WTC11 (cell line): ENCODE measurements at regions not wholly inside any gene's neighbourhood (a gene's known extent, or its start where the extent isn't known, plus 50 kb on each side); places are given as distances from the start of the nearest gene placed in this dataset.

Experiments used
- ATAC-seq: fragments of 200-7000 bp; cut with Tn5 transposase; 2 replicates; pipeline ENCODE4 v1.10.0; 2021; ENCODE audit warnings: mild to moderate bottlenecking, moderate library complexity
- CTCF ChIA-PET: fragments of 300-600 bp; sonication (Branson Sonifier 250); formaldehyde crosslinking; loops from one replicate; lab custom pipeline; 2021; ENCODE audit warnings: antibody characterized with exemption; lab: Charles Lee
- POLR2A ChIA-PET: fragments of 350-600 bp; sonication (Branson Sonifier 250); formaldehyde crosslinking; loops from one replicate; lab custom pipeline; 2021; ENCODE audit warnings: antibody characterized with exemption; lab: Charles Lee
- DNase-seq: peaks from one replicate; pipeline ENCODE4 v3.0.0; 2021; ENCODE audit warnings: low spot score
- H3K27ac Mint-ChIP-seq: 2 replicates; pipeline ENCODE4 v1.8.0; 2021; ENCODE audit warnings: mixed read lengths
- H3K27me3 Mint-ChIP-seq: 2 replicates; pipeline ENCODE4 v1.8.0; 2021; ENCODE audit warnings: low read depth, mild to moderate bottlenecking, moderate library complexity, mixed read lengths
- H3K36me3 Mint-ChIP-seq: 2 replicates; pipeline ENCODE4 v1.8.0; 2021; ENCODE audit warnings: mixed read lengths
- H3K4me1 Mint-ChIP-seq: 2 replicates; pipeline ENCODE4 v1.8.0; 2022; ENCODE audit warnings: mixed read lengths
- H3K4me3 Mint-ChIP-seq: 2 replicates; pipeline ENCODE4 v1.8.0; 2021; ENCODE audit warnings: mild to moderate bottlenecking, moderate library complexity, mixed read lengths
- H3K9me3 Mint-ChIP-seq: 2 replicates; pipeline ENCODE4 v1.8.0; 2021; ENCODE audit warnings: mixed read lengths
- ATF1 ChIP-seq: sonication (generic); formaldehyde crosslinking; IDR thresholded peaks from 2 replicates; pipeline ENCODE4 v1.8.1; 2023; ENCODE audit warnings: mild to moderate bottlenecking, moderate library complexity, missing genetic modification reagents
- E2F5 ChIP-seq: sonication (generic); formaldehyde crosslinking; IDR thresholded peaks from 2 replicates; pipeline ENCODE4 v1.8.1; 2022; ENCODE audit warnings: mild to moderate bottlenecking, moderate library complexity, missing genetic modification reagents
- ELF4 ChIP-seq: sonication (generic); formaldehyde crosslinking; IDR thresholded peaks from 2 replicates; pipeline ENCODE4 v1.8.1; 2022; ENCODE audit warnings: low read depth, mild to moderate bottlenecking, moderate library complexity, missing genetic modification reagents
- FOXJ3 ChIP-seq: sonication (generic); formaldehyde crosslinking; IDR thresholded peaks from 2 replicates; pipeline ENCODE4 v1.9.0; 2021; ENCODE audit warnings: missing genetic modification reagents, mild to moderate bottlenecking, borderline replicate concordance
- FOXK1 ChIP-seq: sonication (generic); formaldehyde crosslinking; IDR thresholded peaks from 2 replicates; pipeline ENCODE4 v1.8.0; 2022; ENCODE audit warnings: mild to moderate bottlenecking, moderate library complexity, missing genetic modification reagents
- GABPB1 ChIP-seq: sonication (generic); formaldehyde crosslinking; IDR thresholded peaks from 2 replicates; pipeline ENCODE4 v1.8.1; 2023; ENCODE audit warnings: mild to moderate bottlenecking, missing genetic modification reagents
- GRHL2 ChIP-seq: fragments of 250-450 bp; sonication (Bioruptor Pico); IDR thresholded peaks from 2 replicates; pipeline ENCODE4 v1.8.0; 2022; ENCODE audit warnings: mild to moderate bottlenecking, moderate library complexity; ENCODE audit not compliant: insufficient replicate concordance, severe bottlenecking
- JAZF1 ChIP-seq: fragments of 250-450 bp; sonication (Bioruptor Pico); IDR thresholded peaks from 2 replicates; pipeline ENCODE4 v1.9.0; 2021; ENCODE audit warnings: moderate library complexity, mild to moderate bottlenecking, inconsistent platforms
- JUN ChIP-seq: sonication (generic); formaldehyde crosslinking; IDR thresholded peaks from 2 replicates; pipeline ENCODE4 v1.8.0; 2023; ENCODE audit warnings: mild to moderate bottlenecking, missing genetic modification reagents
- NFE2L1 ChIP-seq: sonication (generic); formaldehyde crosslinking; IDR thresholded peaks from 2 replicates; pipeline ENCODE4 v1.8.1; 2023; ENCODE audit warnings: missing genetic modification reagents
- SMAD3 ChIP-seq: sonication (generic); formaldehyde crosslinking; IDR thresholded peaks from 2 replicates; pipeline ENCODE4 v1.8.0; 2022; ENCODE audit warnings: missing genetic modification reagents, mild to moderate bottlenecking, borderline replicate concordance
- SOX15 ChIP-seq: fragments of 250-450 bp; sonication (Bioruptor Pico); IDR thresholded peaks from 2 replicates; pipeline ENCODE4 v1.9.0; 2021; ENCODE audit warnings: mild to moderate bottlenecking
- TCF7 ChIP-seq: sonication (generic); formaldehyde crosslinking; IDR thresholded peaks from 2 replicates; pipeline ENCODE4 v1.8.0; 2022; ENCODE audit warnings: mild to moderate bottlenecking, low read depth, missing genetic modification reagents, moderate library complexity
- TEAD4 ChIP-seq: sonication (generic); formaldehyde crosslinking; IDR thresholded peaks from 2 replicates; pipeline ENCODE4 v1.8.0; 2022; ENCODE audit warnings: mild to moderate bottlenecking, missing genetic modification reagents
- ZBTB21 ChIP-seq: sonication (generic); formaldehyde crosslinking; IDR thresholded peaks from 2 replicates; pipeline ENCODE4 v1.8.1; 2023; ENCODE audit warnings: mild to moderate bottlenecking, missing genetic modification reagents, borderline replicate concordance
- ZNF219 ChIP-seq: sonication (generic); formaldehyde crosslinking; IDR thresholded peaks from 2 replicates; pipeline ENCODE4 v1.8.0; 2023; ENCODE audit warnings: missing genetic modification reagents, mild to moderate bottlenecking, borderline replicate concordance
- ZNF396 ChIP-seq: fragments of 250-450 bp; sonication (Bioruptor Pico); IDR thresholded peaks from 2 replicates; pipeline ENCODE4 v1.8.0; 2021; ENCODE audit warnings: mild to moderate bottlenecking, moderate library complexity, borderline replicate concordance
- TF ChIP-seq, protein P1 (sequence below): sonication (generic); formaldehyde crosslinking; IDR thresholded peaks from 2 replicates; pipeline ENCODE4 v1.8.0; 2022; ENCODE audit warnings: mild to moderate bottlenecking, missing genetic modification reagents
- TF ChIP-seq, protein P2 (sequence below): fragments of 250-450 bp; sonication (Bioruptor Pico); IDR thresholded peaks from 2 replicates; pipeline ENCODE4 v1.9.0; 2021; ENCODE audit warnings: mild to moderate bottlenecking, borderline replicate concordance
- TF ChIP-seq, protein P3 (sequence below): sonication (generic); formaldehyde crosslinking; IDR thresholded peaks from 2 replicates; pipeline ENCODE4 v1.8.1; 2023; ENCODE audit warnings: mild to moderate bottlenecking, missing genetic modification reagents
- TF ChIP-seq, protein P4 (sequence below): sonication (generic); formaldehyde crosslinking; IDR thresholded peaks from 2 replicates; pipeline ENCODE4 v1.8.1; 2023; ENCODE audit warnings: mild to moderate bottlenecking, missing genetic modification reagents, moderate library complexity
- TF ChIP-seq, protein P5 (sequence below): sonication (generic); formaldehyde crosslinking; IDR thresholded peaks from 2 replicates; pipeline ENCODE4 v1.8.1; 2023; ENCODE audit warnings: mild to moderate bottlenecking, moderate library complexity, missing genetic modification reagents
- TF ChIP-seq, protein P6 (sequence below): sonication (generic); formaldehyde crosslinking; IDR thresholded peaks from 2 replicates; pipeline ENCODE4 v1.8.0; 2022; ENCODE audit warnings: mild to moderate bottlenecking, missing genetic modification reagents

GRCh38 chr14:61877035-61877390 lies 114.8 kb downstream of the SNAPC1 start:
- H3K9me3 Mint-ChIP-seq = peaks cover 2% of the 10 kb centered on the region; the same call in 1 of the 2 replicates
- ATAC-seq = peak; percentile 50
- POLR2A ChIA-PET = no interaction called here
- H3K27me3 Mint-ChIP-seq = no peaks in the 10 kb centered on the region
- 0 out of 2 replicates have a peak, but pooled peaks cover 3% of the 10 kb centered on the region for H3K4me1 Mint-ChIP-seq
- TF ChIP-seq FOXJ3 (CRISPR knock-in tag) (no peak), GABPB1 (no peak), FOXK1 (no peak), TEAD4 (no peak), ATF1 (CRISPR knock-in tag) (no peak), JAZF1 (no peak), TCF7 (CRISPR knock-in tag) (no peak), GRHL2 (CRISPR knock-in tag) (no peak), SMAD3 (CRISPR knock-in tag) (no peak), E2F5 (CRISPR knock-in tag) (no peak), SOX15 (CRISPR knock-in tag) (no peak), ZBTB21 (CRISPR knock-in tag) (no peak), JUN (CRISPR knock-in tag) (no peak)
- TF ChIP-seq, protein P1, sequence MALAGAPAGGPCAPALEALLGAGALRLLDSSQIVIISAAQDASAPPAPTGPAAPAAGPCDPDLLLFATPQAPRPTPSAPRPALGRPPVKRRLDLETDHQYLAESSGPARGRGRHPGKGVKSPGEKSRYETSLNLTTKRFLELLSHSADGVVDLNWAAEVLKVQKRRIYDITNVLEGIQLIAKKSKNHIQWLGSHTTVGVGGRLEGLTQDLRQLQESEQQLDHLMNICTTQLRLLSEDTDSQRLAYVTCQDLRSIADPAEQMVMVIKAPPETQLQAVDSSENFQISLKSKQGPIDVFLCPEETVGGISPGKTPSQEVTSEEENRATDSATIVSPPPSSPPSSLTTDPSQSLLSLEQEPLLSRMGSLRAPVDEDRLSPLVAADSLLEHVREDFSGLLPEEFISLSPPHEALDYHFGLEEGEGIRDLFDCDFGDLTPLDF (CRISPR knock-in tag) = no peak
- TF ChIP-seq, protein P2, sequence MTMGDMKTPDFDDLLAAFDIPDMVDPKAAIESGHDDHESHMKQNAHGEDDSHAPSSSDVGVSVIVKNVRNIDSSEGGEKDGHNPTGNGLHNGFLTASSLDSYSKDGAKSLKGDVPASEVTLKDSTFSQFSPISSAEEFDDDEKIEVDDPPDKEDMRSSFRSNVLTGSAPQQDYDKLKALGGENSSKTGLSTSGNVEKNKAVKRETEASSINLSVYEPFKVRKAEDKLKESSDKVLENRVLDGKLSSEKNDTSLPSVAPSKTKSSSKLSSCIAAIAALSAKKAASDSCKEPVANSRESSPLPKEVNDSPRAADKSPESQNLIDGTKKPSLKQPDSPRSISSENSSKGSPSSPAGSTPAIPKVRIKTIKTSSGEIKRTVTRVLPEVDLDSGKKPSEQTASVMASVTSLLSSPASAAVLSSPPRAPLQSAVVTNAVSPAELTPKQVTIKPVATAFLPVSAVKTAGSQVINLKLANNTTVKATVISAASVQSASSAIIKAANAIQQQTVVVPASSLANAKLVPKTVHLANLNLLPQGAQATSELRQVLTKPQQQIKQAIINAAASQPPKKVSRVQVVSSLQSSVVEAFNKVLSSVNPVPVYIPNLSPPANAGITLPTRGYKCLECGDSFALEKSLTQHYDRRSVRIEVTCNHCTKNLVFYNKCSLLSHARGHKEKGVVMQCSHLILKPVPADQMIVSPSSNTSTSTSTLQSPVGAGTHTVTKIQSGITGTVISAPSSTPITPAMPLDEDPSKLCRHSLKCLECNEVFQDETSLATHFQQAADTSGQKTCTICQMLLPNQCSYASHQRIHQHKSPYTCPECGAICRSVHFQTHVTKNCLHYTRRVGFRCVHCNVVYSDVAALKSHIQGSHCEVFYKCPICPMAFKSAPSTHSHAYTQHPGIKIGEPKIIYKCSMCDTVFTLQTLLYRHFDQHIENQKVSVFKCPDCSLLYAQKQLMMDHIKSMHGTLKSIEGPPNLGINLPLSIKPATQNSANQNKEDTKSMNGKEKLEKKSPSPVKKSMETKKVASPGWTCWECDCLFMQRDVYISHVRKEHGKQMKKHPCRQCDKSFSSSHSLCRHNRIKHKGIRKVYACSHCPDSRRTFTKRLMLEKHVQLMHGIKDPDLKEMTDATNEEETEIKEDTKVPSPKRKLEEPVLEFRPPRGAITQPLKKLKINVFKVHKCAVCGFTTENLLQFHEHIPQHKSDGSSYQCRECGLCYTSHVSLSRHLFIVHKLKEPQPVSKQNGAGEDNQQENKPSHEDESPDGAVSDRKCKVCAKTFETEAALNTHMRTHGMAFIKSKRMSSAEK = no peak
- CTCF ChIA-PET = interaction anchor here (0.7 to 1.4 kb wide), 4 partner anchors 12 to 39 kb away, joined by 3 to 7 read pairs (median 4); no protein-coding TSS in a partner anchor
- no peaks in the 10 kb centered on the region for H3K36me3 Mint-ChIP-seq
- H3K4me3 Mint-ChIP-seq = no peak overlapping the region
- no peak overlapping the region for H3K27ac Mint-ChIP-seq
- DNase-seq = no peak

DNA sequence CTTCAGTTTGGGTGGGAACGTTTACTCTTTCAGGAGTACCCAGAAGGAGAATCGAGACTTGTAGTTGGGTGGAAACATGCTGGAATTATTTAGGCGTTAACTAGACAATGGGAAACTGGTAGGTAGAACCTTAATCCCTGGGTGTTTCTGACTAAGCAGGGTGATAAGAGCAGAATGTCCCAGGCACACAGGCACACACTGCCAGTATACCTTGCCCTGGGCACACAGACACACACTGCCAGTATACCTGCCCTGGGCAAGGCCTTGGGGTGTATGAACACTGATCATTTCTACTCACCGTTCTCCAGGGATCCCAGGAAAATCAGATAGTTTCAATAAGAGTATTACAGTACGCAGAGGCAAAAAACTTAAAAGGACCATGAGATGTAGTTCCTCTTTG lies 115.5 kb downstream of the SNAPC1 start:
- 0 out of 2 replicates have a peak, but pooled peaks cover 3% of the 10 kb centered on the region for H3K4me1 Mint-ChIP-seq
- H3K27me3 Mint-ChIP-seq = no peaks in the 10 kb centered on the region
- H3K36me3 Mint-ChIP-seq = no peaks in the 10 kb centered on the region
- ATAC-seq (no peak), DNase-seq (no peak)
- H3K27ac Mint-ChIP-seq = no peak overlapping the region
- H3K9me3 Mint-ChIP-seq = no peaks in the 10 kb centered on the region
- H3K4me3 Mint-ChIP-seq = no peak overlapping the region
- ChIA-PET POLR2A (no interaction called here), CTCF (interaction anchor here (1.1 to 1.4 kb wide), 2 partner anchors 17 to 40 kb away, joined by 6 to 7 read pairs; no protein-coding TSS in a partner anchor)
- TF ChIP-seq, protein P3, sequence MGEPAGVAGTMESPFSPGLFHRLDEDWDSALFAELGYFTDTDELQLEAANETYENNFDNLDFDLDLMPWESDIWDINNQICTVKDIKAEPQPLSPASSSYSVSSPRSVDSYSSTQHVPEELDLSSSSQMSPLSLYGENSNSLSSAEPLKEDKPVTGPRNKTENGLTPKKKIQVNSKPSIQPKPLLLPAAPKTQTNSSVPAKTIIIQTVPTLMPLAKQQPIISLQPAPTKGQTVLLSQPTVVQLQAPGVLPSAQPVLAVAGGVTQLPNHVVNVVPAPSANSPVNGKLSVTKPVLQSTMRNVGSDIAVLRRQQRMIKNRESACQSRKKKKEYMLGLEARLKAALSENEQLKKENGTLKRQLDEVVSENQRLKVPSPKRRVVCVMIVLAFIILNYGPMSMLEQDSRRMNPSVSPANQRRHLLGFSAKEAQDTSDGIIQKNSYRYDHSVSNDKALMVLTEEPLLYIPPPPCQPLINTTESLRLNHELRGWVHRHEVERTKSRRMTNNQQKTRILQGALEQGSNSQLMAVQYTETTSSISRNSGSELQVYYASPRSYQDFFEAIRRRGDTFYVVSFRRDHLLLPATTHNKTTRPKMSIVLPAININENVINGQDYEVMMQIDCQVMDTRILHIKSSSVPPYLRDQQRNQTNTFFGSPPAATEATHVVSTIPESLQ (CRISPR knock-in tag) = no peak
- TF ChIP-seq, protein P4, sequence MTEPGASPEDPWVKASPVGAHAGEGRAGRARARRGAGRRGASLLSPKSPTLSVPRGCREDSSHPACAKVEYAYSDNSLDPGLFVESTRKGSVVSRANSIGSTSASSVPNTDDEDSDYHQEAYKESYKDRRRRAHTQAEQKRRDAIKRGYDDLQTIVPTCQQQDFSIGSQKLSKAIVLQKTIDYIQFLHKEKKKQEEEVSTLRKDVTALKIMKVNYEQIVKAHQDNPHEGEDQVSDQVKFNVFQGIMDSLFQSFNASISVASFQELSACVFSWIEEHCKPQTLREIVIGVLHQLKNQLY (CRISPR knock-in tag) = no peak
- TF ChIP-seq, protein P5, sequence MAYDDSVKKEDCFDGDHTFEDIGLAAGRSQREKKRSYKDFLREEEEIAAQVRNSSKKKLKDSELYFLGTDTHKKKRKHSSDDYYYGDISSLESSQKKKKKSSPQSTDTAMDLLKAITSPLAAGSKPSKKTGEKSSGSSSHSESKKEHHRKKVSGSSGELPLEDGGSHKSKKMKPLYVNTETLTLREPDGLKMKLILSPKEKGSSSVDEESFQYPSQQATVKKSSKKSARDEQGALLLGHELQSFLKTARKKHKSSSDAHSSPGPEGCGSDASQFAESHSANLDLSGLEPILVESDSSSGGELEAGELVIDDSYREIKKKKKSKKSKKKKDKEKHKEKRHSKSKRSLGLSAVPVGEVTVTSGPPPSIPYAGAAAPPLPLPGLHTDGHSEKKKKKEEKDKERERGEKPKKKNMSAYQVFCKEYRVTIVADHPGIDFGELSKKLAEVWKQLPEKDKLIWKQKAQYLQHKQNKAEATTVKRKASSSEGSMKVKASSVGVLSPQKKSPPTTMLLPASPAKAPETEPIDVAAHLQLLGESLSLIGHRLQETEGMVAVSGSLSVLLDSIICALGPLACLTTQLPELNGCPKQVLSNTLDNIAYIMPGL (CRISPR knock-in tag) = no peak
- TF ChIP-seq TEAD4 (no peak), ELF4 (CRISPR knock-in tag) (no peak), NFE2L1 (no peak), ZNF396 (CRISPR knock-in tag) (no peak), ZNF219 (CRISPR knock-in tag) (no peak), ATF1 (CRISPR knock-in tag) (no peak)
- TF ChIP-seq, protein P6, sequence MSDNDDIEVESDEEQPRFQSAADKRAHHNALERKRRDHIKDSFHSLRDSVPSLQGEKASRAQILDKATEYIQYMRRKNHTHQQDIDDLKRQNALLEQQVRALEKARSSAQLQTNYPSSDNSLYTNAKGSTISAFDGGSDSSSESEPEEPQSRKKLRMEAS (CRISPR knock-in tag) = no peak
- TF ChIP-seq, protein P1 (CRISPR knock-in tag) = no peak
